ENCODE measurements at regions not wholly inside any gene's neighbourhood (a gene's known extent, or its start where the extent isn't known, plus 50 kb on each side); places are given as distances from the start of the nearest gene placed in this dataset.

DNA sequence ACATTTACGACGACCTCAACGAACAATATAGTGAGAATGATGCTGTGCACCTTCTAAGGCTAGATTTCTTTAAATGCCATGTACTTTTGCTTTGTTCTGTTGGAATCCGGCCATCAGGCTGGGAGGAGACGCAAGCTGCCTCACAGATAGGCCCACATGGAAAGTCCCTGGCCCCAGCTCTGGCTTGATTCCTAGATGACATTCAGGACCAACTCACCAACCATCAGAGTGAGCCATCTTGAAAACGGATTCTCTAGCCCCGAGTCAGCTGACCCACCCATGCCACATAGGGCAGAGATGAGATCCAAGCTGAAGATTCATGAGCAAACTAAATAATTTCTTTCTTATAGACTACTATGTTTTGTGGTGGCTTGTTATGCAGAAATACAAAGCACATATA, 164.4 kb downstream of the ZNF281 start:
- DNase-seq: no peak

GRCh38 chr1:200243042-200243437, 166.8 kb downstream of the ZNF281 start:
- DNase-seq: no peak

- DNase-seq: no peak
These were observed 167.5 kb downstream of the ZNF281 start for GRCh38 chr1:200242110-200243041.

DNA sequence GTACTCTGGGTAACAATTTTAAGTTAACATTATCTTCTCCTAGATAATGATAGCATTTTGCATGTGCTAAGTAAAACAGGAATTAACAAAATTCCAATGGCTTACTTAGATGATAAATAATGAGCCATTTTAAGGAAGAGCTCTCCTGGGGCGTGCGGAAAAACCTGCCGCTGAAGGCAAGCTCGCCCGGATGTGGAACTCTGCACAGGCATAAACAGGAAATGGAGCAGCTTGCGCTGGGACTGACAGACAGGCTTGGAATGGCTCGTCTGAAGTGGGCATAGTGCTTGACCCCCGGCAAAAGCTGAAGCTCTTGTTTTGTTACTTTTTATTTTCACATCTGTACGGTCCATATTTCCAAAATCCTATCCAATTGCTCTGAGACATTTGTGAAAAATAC, 169.2 kb downstream of the ZNF281 start:
- DNase-seq: no peak

DNA sequence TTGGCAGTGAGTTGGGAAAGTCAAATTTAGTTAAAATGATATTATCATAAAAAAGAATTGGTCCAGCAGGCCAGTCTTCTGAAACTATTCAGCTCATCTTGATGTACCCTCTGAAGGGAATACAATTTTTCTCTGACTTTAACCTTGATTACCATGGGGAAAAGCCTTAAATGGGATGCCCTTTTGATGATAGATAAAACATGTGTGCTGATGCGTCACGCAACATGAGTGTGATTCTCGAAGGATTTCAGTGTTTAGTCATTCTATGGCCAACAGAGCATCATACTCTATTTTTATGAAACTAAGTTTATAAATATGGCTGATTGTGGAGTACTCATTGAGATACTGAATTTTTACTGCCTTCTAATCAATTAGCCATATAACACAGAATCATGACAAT, 171.5 kb downstream of the ZNF281 start:
- DNase-seq: no peak

GRCh38 chr1:200237066-200237465, 172.8 kb downstream of the ZNF281 start:
- no peak for DNase-seq

GRCh38 chr1:200234938-200235337, 174.9 kb downstream of the ZNF281 start:
- no peak for DNase-seq

GRCh38 chr1:200233393-200233792, 176.4 kb downstream of the ZNF281 start:
- no peak for DNase-seq

DNA sequence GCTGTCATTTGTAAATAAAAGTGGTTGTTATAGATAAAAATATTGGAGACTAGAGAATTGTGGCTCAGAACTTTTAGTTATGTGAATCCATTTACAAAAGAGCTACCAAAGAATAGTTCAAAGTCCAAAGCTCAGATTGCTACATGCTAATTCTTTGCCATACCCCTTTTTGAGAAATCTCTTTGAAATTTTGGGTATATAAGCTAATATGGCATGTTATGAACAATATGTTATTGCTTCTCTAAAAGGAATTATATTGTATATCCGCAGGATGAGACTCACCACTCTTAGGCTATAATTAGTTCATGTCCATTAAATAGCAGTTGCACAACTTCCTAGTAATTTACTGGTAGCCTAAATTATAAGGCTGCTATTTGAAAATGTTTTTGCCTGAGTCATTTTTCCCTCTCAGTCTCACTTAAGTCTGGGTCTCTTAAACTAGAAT, 178.0 kb downstream of the ZNF281 start:
- no peak for DNase-seq

DNA sequence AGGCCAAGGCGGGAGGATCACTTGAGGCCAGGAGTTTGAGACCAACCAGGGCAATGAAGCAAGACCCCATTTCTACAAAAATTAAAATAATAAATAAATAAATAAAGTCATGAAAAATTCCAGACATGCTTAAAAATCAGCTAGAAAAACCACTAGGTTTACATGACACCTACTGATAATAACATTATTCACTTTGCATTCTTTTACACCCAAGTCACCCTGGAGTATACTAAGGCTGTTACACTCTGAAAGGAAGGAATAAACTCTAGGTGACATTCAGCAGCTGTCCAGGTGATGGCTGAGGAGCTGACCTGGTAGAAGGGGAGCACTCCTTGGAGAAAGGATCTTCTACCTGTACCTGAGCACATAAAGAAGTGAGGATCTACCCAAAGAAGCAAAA, 179.2 kb downstream of the ZNF281 start:
- no peak for DNase-seq

DNA sequence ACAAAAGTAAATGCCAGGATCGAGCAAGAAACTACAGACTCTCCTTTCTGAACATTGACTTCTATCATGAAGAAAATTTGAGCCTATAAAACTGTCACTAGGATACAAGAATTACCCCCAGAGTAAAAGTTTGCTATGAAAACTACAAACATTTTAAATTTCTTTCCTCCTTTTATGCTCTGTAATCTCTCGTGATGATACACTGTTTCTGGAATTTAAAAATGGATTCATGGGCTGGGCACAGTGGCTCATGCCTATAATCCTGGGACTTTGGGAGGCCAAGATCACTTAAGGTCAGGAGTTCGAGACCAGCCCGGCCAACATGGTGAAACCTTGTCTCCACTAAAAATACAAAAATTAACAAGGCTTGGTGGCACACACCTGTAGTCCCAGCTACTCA, 181.3 kb downstream of the ZNF281 start:
- DNase-seq: no peak

DNA sequence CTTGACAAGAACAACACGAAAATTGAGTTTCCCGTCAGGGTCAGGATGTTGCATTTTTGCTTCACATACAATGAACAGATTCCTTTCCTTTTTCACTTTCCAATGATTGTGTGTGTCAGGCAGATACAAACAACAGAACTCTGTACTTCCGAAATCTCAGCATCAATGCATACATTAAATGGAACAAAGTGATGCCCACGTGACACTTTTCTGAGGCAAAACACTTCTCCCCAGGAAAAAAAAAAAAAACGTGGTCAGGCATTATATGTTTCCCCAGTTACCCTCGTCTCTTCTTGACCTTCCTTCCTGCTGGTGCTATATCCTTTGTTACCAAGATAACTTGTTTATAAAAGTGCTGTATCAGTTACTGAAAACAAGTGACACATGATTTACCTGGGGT, 181.8 kb downstream of the ZNF281 start:
- DNase-seq: no peak
